D341Med (cell line): ENCODE measurements at regions not wholly inside any gene's neighbourhood (a gene's known extent, or its start where the extent isn't known, plus 50 kb on each side); places are given as distances from the start of the nearest gene placed in this dataset.

Source experiments
- DNase-seq: peaks from one replicate; pipeline ENCODE4 v3.0.0; 2012; ENCODE audit warnings: low spot score

GRCh38 chr2:126406267-126406666 is 249.7 kb upstream of the GYPC start:
- no peak for DNase-seq

- DNase-seq = no peak
These were observed 247.3 kb upstream of the GYPC start for GRCh38 chr2:126408671-126409070.

GRCh38 chr2:126409850-126410249 is 246.1 kb upstream of the GYPC start:
- DNase-seq = no peak

DNA sequence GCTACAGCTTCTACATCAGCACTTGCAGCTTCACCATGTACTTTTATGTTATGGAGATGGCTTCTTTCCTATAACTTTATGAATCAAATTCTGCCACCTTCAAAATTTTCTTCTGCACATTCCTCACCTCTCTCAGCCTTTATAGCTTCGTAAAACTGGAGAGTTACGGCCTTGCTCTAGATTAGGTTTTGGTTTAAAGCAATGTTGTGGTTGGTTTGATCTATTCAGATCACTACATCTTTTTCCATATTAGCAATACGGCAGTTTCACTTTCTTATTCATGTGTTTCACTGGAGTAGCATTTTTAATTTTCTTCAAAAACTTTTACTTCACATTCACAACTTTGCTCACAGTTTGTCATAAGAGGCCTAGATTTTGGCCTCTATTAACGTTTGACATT is 242.9 kb upstream of the GYPC start:
- no peak for DNase-seq

DNA sequence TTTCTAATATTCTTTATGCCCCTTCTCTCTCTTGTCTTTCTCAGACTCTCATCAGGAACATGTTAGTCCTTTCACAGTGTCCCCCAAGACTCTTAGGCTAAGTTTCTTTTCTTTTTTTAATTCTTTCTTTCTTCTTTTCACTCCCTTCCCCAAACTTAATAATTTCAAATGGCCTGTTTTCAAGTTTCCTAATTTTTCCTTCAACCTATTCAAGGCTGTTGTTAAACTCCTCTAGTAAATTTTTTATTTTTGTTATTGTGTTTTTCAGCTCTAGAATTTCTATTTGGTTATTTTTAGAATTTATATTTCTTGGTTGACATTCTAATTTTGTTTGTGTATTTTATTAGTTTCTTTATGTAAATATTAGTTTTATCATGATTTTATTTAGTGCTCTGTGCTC is 236.6 kb upstream of the GYPC start:
- DNase-seq = no peak

- no peak for DNase-seq
These were observed 230.0 kb upstream of the GYPC start for GRCh38 chr2:126425943-126426342.

GRCh38 chr2:126429103-126429502 is 226.9 kb upstream of the GYPC start:
- DNase-seq = no peak

GRCh38 chr2:126431136-126431535 is 224.8 kb upstream of the GYPC start:
- DNase-seq = no peak

DNA sequence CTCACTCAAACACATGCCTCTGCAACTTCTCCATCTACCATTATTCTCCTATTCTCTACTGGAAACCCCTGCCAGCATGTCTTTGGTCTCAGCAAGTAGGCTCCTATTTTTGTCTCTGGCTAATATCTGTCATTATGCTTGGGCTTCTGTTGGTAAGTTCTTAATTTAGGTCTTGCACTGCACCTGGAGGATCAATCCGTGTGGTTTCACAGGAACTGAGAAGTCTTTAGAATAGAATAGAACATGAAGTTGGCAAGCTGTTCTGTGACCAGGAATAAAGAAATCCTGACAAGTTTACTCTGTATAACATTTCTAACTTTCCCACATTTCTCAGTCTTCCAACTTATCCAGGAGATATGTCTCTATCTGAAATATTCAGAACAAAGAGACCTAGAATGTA is 219.5 kb upstream of the GYPC start:
- DNase-seq = no peak

DNA sequence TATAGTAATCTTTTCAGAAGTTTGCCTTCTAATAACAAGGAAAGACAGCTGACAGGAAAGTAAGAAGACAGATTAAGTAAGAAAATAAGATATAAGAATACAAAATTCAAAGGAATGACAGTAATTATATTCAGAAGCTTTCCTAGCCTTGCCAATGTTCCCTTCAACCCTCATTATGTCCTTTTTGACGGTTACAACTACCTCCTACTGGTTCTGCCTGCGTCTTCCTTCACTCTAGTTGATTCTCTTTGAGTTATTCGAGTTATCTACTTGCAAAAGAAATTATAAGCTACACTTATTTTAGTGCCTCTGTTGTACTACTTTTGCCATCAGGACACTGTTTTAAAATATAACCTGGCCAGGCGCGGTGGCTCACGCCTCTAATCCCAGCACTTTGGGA is 218.9 kb upstream of the GYPC start:
- no peak for DNase-seq

DNA sequence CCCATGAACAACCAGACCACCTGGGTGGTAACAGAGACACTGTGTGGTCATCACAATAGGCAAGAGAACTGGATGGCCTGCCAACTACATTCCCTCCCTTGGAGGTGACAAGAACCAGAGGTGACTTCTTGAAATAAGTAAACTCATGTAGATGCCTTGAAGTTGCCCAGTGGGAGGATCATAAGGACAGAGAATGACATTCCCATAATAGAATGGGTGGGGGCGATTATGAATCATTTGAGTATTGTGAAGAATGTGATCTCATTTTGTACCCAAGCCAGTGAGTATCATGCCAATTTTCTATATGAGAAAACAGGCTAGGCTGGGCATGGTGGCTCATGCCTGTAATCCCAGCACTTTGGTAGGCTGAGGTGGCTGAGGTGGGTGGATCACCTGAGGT is 211.4 kb upstream of the GYPC start:
- DNase-seq = no peak

DNA sequence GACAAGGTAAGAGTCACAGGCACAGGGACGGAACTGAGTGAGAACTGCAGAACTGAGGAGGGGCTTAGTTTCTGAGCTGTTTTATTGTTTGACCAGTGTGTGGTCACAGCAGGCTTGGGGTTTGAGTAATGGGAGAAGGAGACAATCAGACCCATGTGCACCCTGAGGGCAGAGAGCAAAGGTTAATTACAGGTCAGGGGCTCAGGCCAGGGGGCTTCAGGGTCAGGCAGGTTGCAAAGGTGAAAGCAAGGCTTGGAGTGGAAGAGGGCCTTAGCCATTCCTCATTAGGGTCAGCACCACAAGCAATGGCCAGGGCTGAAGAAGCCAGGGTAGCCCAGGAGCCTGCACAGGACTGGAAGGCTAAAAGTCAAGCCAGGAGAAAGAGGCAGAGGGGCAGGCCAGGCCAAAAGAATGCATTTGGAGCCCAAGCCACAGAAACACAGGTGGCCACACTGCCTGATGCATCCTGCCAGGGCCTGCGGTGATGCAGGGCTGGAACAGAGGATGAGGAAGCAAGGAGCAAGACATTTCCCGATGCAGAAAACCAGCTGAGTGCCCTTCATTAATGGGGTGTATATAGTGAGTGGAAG is 209.8 kb upstream of the GYPC start:
- no peak for DNase-seq

DNA sequence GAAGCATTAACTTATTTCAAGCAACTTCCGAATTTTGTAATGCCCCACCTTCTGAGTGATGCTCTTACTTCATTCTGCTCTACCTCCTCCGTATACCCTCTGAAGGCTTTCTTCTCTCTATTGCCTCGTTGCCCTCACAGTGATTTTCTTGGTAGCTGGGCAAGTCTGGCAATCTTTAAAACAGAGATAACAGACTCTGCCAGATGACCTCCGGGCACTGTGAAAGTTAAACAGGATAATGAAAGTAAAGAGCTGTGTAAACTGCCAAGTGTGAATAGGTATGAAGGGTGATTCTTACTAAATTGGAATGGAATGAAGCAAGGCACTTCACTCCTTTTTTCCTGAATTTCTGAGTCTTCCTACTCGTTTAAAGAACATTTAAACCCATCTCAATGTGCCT is 207.3 kb upstream of the GYPC start:
- DNase-seq = no peak

DNA sequence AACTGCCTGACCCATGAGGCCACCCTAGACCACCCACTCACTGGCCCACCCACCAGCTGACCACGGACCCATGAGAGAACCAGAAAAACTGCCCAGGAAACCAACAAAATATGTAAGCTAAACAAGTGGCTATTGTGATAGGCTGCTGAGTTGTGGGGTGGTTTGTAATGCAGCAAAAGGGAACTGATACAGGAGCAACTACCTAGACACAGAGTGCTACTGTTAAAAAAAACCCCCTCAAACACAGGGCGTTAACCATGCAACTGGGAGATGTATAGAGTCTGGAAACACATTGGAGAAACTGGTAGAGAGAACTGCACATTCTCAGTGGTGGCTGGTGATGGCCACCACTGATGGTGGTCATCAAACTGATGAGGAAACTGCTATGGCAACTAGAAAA is 206.3 kb upstream of the GYPC start:
- DNase-seq = no peak

DNA sequence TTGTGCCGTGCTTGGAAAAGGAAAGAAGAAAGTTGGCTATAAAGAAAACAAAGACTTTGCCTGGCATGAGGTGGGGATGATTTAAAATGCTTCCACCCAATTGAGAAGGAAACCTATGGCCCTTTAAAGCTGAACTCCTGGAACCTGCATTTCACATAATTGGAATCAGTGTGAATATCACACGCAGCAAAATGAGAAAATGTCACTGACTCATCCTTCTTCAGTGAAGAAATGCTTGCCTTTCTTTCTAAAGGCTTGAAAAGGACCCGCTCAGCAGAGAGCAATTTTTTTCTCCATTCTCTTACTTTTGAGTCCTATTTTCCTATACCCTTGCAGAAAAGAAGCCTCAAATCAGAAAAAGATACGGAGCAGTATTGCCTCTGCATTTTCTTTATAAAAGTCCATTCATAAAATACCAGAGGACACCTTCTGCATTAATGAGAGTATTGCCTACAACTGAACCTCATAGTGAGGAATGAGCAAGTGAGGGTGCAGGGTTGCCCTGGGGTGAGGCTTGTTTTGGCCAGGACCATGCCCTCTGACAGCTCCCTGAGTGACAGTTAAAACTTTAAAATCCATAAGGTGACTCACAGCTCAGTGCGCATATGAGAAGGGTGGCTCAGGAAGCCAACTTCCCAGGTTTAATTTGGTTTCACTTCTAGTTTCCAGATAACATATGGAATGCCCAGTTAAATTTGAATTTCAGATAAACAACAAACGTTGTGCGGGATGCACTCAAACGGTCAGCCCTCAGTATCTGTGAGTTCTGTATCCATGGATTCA is 191.9 kb upstream of the GYPC start:
- DNase-seq = no peak

GRCh38 chr2:126467367-126468054 is 188.4 kb upstream of the GYPC start:
- no peak for DNase-seq

DNA sequence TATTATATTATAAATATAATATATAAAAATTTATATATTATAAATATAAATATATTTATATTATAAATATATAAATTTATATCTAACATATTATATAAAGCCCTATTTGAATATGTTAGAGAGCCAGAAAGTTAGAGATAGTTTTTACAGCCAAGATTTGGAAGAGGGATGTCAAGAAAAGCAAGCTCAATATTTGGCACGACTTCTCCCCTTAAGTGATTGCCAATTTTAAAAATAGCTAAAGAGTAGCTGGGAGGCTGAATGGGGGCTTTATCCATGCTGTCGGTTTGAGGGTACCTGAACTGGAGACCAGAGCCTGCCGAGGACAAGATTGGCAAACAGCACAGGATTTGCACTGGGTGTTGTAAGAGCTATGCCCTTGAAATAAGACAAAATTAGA is 180.9 kb upstream of the GYPC start:
- no peak for DNase-seq

DNA sequence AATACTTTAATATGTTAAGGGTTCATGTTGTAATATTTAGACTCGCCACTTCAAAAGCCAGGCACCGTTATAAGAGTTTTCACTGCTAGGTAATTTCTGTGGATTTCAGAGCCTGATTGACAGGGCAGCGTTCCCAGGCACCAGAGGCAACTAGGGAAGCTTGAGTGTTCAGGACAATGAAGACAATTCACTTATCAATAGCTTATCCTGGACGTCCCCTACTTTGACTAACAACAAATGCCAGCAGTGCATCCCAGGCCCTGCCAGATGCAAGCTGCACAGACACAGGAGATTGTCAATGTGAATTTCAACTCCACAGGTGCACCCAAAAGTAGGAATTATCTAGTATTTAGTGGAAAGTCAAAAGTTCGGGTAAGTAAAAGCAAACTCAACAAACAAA is 179.3 kb upstream of the GYPC start:
- no peak for DNase-seq

DNA sequence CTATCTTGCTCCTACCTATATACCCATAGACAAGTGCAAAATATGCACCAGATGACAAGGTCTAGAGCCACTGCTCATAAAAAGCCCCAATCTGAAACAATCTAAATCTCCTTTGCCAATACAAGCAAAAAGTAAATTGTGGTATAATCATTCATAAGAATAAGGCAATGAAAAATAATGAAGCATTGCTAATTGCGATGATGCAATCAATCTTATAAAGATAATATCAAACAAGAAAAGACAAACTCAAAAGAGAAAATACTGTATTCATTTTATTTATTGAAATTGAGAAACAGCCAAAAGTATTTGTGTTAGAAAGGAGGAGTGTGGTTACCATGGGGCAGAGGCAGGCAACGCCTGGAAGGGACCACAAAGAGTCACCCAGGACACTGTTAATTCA is 175.9 kb upstream of the GYPC start:
- no peak for DNase-seq

- DNase-seq = peak; percentile 34
These were observed 173.1 kb upstream of the GYPC start for GRCh38 chr2:126482582-126483464.

GRCh38 chr2:126494593-126494992 is 161.4 kb upstream of the GYPC start:
- no peak for DNase-seq

- DNase-seq = no peak
These were observed 160.8 kb upstream of the GYPC start for GRCh38 chr2:126495189-126495588.

DNA sequence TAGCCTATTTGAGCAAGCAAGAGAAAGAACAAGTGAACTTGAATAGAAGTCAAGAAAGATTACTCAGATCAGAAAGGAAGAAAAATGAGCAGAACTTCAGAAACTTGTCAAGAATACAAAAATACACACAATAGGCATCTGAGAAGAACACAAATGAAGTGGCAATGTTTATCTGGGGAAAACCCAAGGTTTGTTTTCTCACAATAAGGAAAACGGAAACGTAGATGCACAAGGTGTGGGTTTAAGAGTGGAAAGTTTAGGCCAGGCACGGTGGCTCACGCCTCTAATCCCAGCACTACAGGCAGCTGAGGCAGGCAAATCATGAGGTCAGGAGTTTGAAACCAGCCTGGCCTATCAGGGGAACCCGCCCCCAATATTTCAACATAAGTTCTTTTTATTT is 159.5 kb upstream of the GYPC start:
- no peak for DNase-seq
